Activated T-helper 1 cell treated with anti-CD3 and anti-CD28 coated beads, Interleukin-12 subunit alpha, Interleukin-12 subunit beta, Interleukin-2, Interleukin-4 antibody, amounts not matched to agents 30 ng/mL and 10 ng/mL and 1 ng/mL, durations not matched to agents 14 hours and 24 hours and 36 hours (primary cell): ENCODE measurements at regions not wholly inside any gene's neighbourhood (a gene's known extent, or its start where the extent isn't known, plus 50 kb on each side); places are given as distances from the start of the nearest gene placed in this dataset.

Experiments
- DNase-seq: peaks from one replicate; pipeline ENCODE4 v3.0.0; 2021; ENCODE audit warnings: low spot score
- H3K27ac Mint-ChIP-seq: one replicate; pipeline ENCODE4 v1.8.0; 2021; ENCODE audit warnings: mild to moderate bottlenecking, mixed read lengths
- H3K27me3 Mint-ChIP-seq: one replicate; pipeline ENCODE4 v1.8.0; 2022; ENCODE audit warnings: mild to moderate bottlenecking, moderate library complexity, mixed read lengths; ENCODE audit not compliant: insufficient read depth
- H3K36me3 Mint-ChIP-seq: one replicate; pipeline ENCODE4 v1.8.0; 2021; ENCODE audit warnings: low read depth, mixed read lengths
- H3K4me1 Mint-ChIP-seq: one replicate; pipeline ENCODE4 v1.8.0; 2021; ENCODE audit warnings: low read depth, mixed read lengths
- H3K4me3 Mint-ChIP-seq: one replicate; pipeline ENCODE4 v1.8.0; 2021; ENCODE audit warnings: mild to moderate bottlenecking, moderate library complexity, mixed read lengths
- H3K9me3 Mint-ChIP-seq: one replicate; pipeline ENCODE4 v1.8.0; 2021; ENCODE audit warnings: mixed read lengths
- intact Hi-C: fragments of 100-400 bp; cut with micrococcal nuclease; formaldehyde crosslinking; loops from one replicate; pipeline ENCODE4 v1.15.1; 2024

DNA sequence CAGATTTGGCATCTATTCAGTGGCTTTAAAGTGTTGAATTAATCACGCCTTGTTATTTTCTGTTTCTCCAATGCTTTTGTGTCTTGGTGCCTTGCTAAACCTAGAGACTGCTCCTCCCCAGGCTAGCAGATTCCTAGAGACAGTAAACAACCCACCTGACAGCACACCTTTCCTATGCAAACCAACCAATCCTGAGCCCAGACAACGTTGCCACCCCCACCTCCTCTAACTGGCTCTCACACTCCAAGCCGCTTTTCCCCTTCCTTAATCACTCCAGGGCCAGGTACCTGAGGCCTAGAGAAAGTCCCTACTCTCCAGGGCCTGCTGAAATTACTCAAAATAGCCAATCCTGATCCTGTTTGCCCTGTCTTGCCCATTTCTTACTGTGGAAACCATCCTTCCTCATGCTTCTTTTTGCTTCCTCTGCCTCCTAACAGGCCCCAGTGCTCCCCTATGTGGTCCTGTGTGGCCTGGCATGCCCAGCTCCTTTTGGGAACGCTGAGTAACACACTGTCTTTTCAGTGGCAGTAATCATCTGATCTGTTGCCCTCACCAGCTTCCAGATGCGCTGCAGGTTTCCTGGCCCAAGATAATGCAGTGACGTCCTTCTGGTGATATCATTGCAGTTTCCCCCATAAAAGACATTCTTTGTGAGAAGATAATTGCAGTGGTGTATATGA is 53.4 kb downstream of the GAS1 start:
- Mint-ChIP-seq H3K27ac (no peak overlapping the region), H3K4me3 (no peak overlapping the region), H3K36me3 (no peaks in the 10 kb centered on the region), H3K4me1 (no peaks in the 10 kb centered on the region), H3K9me3 (no peaks in the 10 kb centered on the region), H3K27me3 (no peaks in the 10 kb centered on the region)
- intact Hi-C loops = no loop called here
- no peak for DNase-seq

DNA sequence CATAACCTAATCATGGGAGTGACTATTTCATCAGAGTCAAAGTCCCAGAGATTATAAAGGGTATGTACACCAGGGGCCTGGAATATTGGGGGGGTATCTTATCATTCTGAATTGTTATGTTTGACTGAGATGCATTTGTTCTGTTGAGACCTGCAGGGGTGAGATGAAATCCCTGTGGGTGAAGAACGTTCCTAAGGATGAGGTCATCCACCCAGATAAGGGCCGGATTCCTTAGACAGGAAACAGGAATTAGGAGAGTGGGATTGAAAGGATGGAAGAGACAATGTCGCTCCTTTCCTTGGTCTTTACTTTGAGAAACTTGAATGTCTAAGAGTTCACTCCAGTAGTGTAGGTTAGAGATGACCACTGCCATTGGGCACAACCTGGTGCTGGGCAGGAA is 54.7 kb downstream of the GAS1 start:
- H3K27ac Mint-ChIP-seq = no peak overlapping the region
- no peaks in the 10 kb centered on the region for H3K4me1 Mint-ChIP-seq
- H3K4me3 Mint-ChIP-seq = no peak overlapping the region
- H3K36me3 Mint-ChIP-seq = no peaks in the 10 kb centered on the region
- H3K9me3 Mint-ChIP-seq = no peaks in the 10 kb centered on the region
- H3K27me3 Mint-ChIP-seq = no peaks in the 10 kb centered on the region
- no peak for DNase-seq
- intact Hi-C loops = no loop called here

DNA sequence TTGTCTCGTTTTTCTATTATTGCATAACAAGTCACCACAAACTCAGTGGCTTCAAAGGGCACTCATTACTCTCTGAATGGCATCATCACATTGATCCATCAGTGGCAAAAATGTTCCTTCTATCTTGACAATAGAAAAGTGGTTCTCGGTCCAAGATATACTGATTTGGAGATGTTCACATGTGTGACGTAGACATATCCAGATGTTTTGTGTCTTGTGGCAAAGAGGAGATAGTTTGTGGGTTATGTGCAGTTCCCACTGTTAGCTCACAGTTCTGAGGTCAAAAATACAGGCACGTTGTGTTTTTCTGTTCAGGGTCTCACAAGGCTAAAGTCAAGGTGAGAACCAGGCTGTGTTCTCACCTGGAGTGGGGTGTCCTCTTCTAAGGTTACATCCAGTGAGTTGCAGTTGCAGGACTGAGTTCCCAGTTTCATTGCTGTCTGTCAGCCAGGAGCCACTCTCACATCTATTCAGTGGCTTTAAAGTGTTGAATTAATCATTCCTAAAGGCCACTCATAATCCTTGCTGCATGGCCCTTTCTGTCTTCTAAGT is 55.3 kb downstream of the GAS1 start:
- intact Hi-C loops = no loop called here
- Mint-ChIP-seq H3K9me3 (no peaks in the 10 kb centered on the region), H3K27ac (no peak overlapping the region), H3K27me3 (no peaks in the 10 kb centered on the region), H3K4me1 (no peaks in the 10 kb centered on the region), H3K4me3 (no peak overlapping the region), H3K36me3 (no peaks in the 10 kb centered on the region)
- no peak for DNase-seq

DNA sequence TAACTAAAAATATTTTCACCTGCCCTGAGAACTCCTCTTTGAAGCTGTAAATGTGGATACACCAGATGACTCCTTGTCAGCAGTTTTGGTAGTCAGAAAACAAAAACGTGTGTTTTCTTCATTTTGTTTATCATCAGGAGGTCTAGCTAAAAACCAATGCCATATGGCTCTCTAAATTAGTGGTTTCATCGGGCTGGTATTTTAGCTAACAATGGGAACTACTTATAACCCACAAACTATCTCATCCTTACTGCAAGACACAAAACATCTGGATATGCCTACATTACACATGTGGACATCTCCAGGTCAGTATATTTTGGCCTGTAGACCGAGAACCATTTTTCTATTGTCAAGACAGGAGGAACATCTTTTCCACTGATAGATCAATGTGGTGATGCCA is 56.2 kb downstream of the GAS1 start:
- Mint-ChIP-seq H3K9me3 (no peaks in the 10 kb centered on the region), H3K36me3 (no peaks in the 10 kb centered on the region), H3K27ac (no peak overlapping the region), H3K4me1 (no peaks in the 10 kb centered on the region), H3K27me3 (no peaks in the 10 kb centered on the region), H3K4me3 (no peak overlapping the region)
- no peak for DNase-seq
- intact Hi-C loops = no loop called here

DNA sequence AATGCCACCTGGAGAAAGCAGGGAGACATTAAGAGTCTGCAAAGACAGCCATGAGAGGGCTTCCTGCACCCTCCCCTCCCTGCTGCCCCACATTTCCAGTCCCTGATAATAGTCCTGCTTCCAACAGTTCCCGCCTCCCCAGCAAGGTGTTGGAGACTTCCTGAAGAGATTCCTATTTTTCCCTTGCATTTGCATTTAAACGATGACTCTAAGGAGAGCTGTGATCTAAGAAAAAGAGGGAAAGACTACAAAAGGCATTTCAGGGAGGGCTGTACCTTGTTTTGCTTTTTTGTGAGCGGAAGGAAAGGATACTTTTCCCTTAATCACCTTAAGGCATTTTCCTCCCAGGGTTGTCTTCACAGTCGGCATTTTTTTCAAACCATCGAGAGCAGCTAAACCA is 62.1 kb downstream of the GAS1 start:
- no peak overlapping the region for H3K4me3 Mint-ChIP-seq
- H3K36me3 Mint-ChIP-seq = no peaks in the 10 kb centered on the region
- intact Hi-C loops = no loop called here
- no peak for DNase-seq
- H3K4me1 Mint-ChIP-seq = no peaks in the 10 kb centered on the region
- H3K27me3 Mint-ChIP-seq = peaks cover 1% of the 10 kb centered on the region
- no peak overlapping the region for H3K27ac Mint-ChIP-seq
- no peaks in the 10 kb centered on the region for H3K9me3 Mint-ChIP-seq

DNA sequence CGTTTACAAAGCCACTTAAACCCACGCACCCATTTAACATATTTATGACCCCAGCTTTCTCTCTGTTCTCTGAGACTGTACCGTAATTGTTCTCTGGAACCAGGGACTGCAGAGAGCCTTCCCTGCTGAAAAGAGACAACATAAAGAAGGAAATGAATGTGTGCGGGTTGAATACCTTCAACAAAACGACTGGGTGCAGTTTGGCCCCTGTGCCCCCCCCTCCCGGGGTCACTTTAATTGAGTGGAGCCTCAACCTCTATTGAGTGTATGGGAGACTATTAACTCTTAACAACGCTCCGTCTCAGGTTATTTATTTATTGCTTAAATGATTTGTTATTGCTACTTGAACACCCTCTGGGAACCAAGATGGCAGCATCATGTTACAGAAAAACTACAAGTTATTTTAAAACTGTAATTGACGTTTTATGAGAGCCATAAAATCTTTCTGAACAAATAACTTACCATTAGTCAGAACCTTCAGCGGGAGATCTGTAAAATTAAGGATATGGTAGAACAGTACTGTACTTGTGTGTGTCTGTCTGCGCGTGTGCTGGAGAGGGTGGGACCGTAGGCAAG is 70.6 kb downstream of the GAS1 start:
- Mint-ChIP-seq H3K27me3 (no peaks in the 10 kb centered on the region), H3K4me1 (no peaks in the 10 kb centered on the region), H3K27ac (no peak overlapping the region), H3K4me3 (no peak overlapping the region), H3K36me3 (no peaks in the 10 kb centered on the region), H3K9me3 (no peaks in the 10 kb centered on the region)
- intact Hi-C loops = no loop called here
- no peak for DNase-seq

DNA sequence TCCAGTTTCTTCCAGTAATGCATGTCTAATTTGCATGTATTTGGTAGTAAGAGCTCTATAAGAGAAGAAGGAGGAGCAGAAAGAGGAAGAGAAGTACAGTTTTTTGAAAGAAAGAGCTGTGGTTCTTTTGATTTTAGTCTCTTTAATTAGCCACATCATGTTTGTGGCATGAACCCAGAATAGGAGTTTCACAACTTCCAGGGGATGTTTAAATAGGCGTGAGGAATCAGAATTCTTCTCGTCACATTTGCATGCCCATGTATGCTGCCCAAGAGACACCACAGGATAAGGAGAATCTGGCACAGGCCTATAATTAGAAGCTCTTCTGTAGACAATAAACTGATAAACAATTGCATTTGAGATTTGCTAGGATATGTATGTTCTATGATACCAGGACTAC is 78.7 kb downstream of the GAS1 start:
- Mint-ChIP-seq H3K9me3 (no peaks in the 10 kb centered on the region), H3K27me3 (no peaks in the 10 kb centered on the region), H3K4me3 (no peak overlapping the region), H3K36me3 (no peaks in the 10 kb centered on the region), H3K4me1 (no peaks in the 10 kb centered on the region), H3K27ac (no peak overlapping the region)
- no peak for DNase-seq
- intact Hi-C loops = no loop called here

DNA sequence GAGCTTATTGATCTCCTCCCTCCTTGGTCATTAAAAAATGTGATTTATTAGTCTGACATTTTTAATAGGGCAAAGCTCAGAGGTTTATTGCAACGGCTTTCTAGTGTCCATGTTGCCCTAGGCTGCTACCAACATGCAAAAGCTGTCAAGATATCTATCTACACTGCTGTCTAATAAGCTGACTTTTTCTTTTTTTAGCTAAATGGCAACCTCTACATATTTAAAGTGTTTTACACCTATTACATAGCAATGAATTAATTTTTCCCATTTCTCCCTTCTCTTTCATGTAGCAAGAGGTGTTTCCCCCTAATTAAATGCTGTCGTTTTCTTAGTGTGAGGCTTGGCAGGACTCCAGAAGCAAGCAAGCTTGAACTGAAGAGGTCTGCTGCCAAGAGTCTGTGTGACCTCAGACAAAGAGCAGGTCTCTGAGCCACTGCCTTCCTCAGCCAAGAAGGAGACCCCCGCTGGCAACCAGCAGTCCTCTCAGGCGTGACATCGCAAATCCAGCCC is 79.4 kb downstream of the GAS1 start:
- intact Hi-C loops = no loop called here
- no peak overlapping the region for H3K4me3 Mint-ChIP-seq
- H3K27me3 Mint-ChIP-seq = no peaks in the 10 kb centered on the region
- no peaks in the 10 kb centered on the region for H3K36me3 Mint-ChIP-seq
- no peak overlapping the region for H3K27ac Mint-ChIP-seq
- H3K9me3 Mint-ChIP-seq = no peaks in the 10 kb centered on the region
- H3K4me1 Mint-ChIP-seq = no peaks in the 10 kb centered on the region
- DNase-seq = no peak

DNA sequence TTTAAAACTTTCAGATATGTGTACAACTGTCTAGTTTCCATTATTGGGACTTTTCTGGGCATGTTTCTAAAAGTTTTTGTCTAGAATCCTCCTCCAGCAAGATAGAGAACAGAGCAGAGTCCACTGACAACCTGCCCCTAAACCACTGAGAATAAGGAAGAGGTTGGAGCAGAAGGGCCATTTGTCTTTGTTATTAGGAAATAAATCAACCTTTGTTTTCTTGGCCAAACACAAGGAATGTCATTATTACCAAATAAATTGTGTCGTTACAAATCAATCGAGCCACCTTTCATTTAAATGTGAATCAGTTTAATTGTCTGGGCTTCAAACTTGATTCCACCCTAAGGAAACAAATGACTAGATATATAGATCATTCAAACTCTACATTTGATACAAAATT is 81.4 kb downstream of the GAS1 start:
- H3K27me3 Mint-ChIP-seq = no peaks in the 10 kb centered on the region
- no peak for DNase-seq
- no peaks in the 10 kb centered on the region for H3K4me1 Mint-ChIP-seq
- no peak overlapping the region for H3K27ac Mint-ChIP-seq
- H3K36me3 Mint-ChIP-seq = no peaks in the 10 kb centered on the region
- H3K9me3 Mint-ChIP-seq = no peaks in the 10 kb centered on the region
- intact Hi-C loops = no loop called here
- H3K4me3 Mint-ChIP-seq = no peak overlapping the region

DNA sequence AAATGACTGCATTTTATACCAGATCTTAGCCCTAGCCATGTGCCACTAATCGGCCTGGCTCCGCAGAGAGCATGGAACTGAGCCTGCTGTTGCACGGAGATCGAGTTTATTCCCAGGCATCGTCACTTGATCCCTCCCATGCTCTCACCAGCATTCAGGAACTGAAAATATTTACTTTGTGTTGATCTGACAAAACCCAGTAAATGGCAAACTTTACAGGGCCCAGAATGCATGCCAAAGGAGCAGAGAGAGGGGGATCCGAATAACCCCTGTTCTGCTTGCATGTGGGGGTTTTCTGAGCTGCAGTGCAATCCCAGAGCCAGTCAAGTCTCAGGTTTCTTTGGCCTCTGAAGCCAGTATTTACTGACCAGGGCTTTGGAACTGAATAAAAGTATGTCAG is 87.3 kb downstream of the GAS1 start:
- Mint-ChIP-seq H3K36me3 (no peaks in the 10 kb centered on the region), H3K9me3 (no peaks in the 10 kb centered on the region), H3K4me3 (no peak overlapping the region), H3K27me3 (peaks cover 2% of the 10 kb centered on the region), H3K27ac (no peak overlapping the region), H3K4me1 (no peaks in the 10 kb centered on the region)
- intact Hi-C loops = no loop called here
- no peak for DNase-seq

DNA sequence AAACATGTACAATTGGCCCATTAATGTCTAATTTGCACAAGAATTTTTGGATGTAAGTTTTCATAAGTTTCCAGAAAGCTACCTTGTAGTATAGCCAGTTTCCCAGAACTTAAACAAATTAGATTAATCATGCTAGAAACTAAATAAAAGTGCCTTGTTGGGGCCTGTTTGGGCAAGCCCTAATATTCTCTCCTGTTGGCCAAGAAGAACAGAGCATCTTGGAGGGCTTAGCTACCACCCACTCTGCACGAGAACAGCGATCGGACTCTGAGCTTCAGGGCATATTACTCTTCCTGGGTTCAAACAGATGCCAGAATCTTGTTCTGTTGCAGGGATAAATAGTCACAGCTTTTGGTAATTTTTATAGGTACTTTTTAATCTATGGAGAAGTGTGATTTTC is 88.2 kb downstream of the GAS1 start:
- intact Hi-C loops = no loop called here
- no peak overlapping the region for H3K27ac Mint-ChIP-seq
- no peaks in the 10 kb centered on the region for H3K4me1 Mint-ChIP-seq
- no peak for DNase-seq
- peaks cover 2% of the 10 kb centered on the region for H3K27me3 Mint-ChIP-seq
- no peaks in the 10 kb centered on the region for H3K36me3 Mint-ChIP-seq
- H3K9me3 Mint-ChIP-seq = no peaks in the 10 kb centered on the region
- H3K4me3 Mint-ChIP-seq = no peak overlapping the region

DNA sequence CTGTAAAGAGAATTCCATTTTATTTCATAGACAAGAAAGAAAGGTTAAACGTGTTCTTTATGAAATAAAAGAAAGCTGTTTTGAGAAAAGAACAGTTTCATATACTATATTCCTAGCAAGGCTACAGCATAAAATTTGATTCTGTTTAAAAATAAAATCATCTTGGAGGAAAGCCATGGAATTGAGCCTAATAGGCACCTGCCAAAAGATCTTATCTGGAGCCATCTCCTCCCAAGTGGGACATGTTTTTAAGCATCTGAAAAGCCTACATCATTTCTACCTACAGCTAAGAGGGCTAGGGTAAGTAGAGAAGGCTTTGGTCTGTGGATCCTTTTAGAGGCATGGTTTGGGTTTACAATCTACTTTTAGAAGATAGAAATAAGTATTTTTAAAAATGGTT is 89.3 kb downstream of the GAS1 start:
- Mint-ChIP-seq H3K27ac (no peak overlapping the region), H3K4me1 (no peaks in the 10 kb centered on the region), H3K9me3 (no peaks in the 10 kb centered on the region), H3K27me3 (peaks cover 2% of the 10 kb centered on the region), H3K36me3 (no peaks in the 10 kb centered on the region), H3K4me3 (no peak overlapping the region)
- DNase-seq = no peak
- intact Hi-C loops = no loop called here

DNA sequence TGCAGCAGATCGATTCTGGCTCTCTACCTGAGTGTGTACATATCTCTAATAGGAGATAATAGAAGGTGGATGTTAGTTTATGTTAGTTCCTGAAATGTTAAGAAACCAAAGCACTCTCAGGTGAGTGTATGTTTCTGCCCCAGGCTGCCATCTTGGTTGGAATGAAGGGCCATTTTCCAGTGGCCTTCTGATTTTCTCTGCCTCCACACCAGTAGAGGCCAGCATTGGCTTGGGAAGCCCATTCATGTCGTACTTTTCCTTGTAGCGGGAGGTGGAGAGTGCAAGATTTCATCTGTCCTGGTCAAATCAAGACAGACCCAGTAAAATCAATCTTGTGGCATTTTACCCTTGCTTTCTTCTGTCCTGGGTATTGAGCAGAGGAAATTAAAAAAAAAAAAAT is 91.0 kb downstream of the GAS1 start:
- no peaks in the 10 kb centered on the region for H3K9me3 Mint-ChIP-seq
- H3K4me3 Mint-ChIP-seq = no peak overlapping the region
- H3K27me3 Mint-ChIP-seq = peaks cover 2% of the 10 kb centered on the region
- H3K27ac Mint-ChIP-seq = no peak overlapping the region
- H3K36me3 Mint-ChIP-seq = no peaks in the 10 kb centered on the region
- no peaks in the 10 kb centered on the region for H3K4me1 Mint-ChIP-seq
- no peak for DNase-seq
- intact Hi-C loops = no loop called here
